Astrocyte (in vitro differentiated cells and primary cell): ENCODE measurements at regions not wholly inside any gene's neighbourhood (a gene's known extent, or its start where the extent isn't known, plus 50 kb on each side); places are given as distances from the start of the nearest gene placed in this dataset.

ENCODE experiments used
- DNase-seq: peaks from one replicate; pipeline ENCODE4 v3.0.0-alpha.2; 2010; ENCODE audit warnings: low read depth
- FAIRE-seq: peaks from 2 replicates; lab custom pipeline; 2011; peaks lifted over from hg19 to GRCh38; lab: Jason Lieb, UNC
- H2AFZ ChIP-seq: 2 replicates; pipeline ENCODE4 v1.6.0; 2012; ENCODE audit warnings: low read depth, low read length, inconsistent platforms
- H3K27ac ChIP-seq: 2 replicates; pipeline ENCODE4 v1.5.1; 2011; ENCODE audit warnings: low read depth, low read length, inconsistent platforms
- H3K27me3 ChIP-seq: 2 replicates; pipeline ENCODE4 v1.6.0; 2011; ENCODE audit warnings: low read length, inconsistent platforms; ENCODE audit not compliant: insufficient read depth
- H3K36me3 ChIP-seq: 2 replicates; pipeline ENCODE4 v1.5.1; 2011; ENCODE audit warnings: low read length, inconsistent platforms; ENCODE audit not compliant: insufficient read depth
- H3K4me1 ChIP-seq: 2 replicates; pipeline ENCODE4 v1.5.1; 2011; ENCODE audit warnings: low read length, inconsistent platforms; ENCODE audit not compliant: insufficient read depth
- H3K4me2 ChIP-seq: 2 replicates; pipeline ENCODE4 v1.6.0; 2012; ENCODE audit warnings: low read length, inconsistent platforms
- H3K4me3 ChIP-seq: 2 replicates; pipeline ENCODE4 v1.5.1; 2011; ENCODE audit warnings: low read depth, mild to moderate bottlenecking, low read length, inconsistent platforms; ENCODE audit not compliant: insufficient read depth
- H3K79me2 ChIP-seq: 2 replicates; pipeline ENCODE4 v1.6.0; 2012; ENCODE audit warnings: mild to moderate bottlenecking, low read length, inconsistent platforms; ENCODE audit not compliant: insufficient read depth
- H3K9ac ChIP-seq: 2 replicates; pipeline ENCODE4 v1.6.0; 2012; ENCODE audit warnings: mild to moderate bottlenecking, low read length, inconsistent platforms
- H3K9me3 ChIP-seq: 2 replicates; pipeline ENCODE4 v1.5.1; 2012; ENCODE audit warnings: low read depth, mild to moderate bottlenecking, low read length, inconsistent platforms; ENCODE audit not compliant: insufficient read depth
- H4K20me1 ChIP-seq: 2 replicates; pipeline ENCODE4 v1.6.0; 2012; ENCODE audit warnings: low read length, inconsistent platforms; ENCODE audit not compliant: insufficient read depth
- H3K27ac Mint-ChIP-seq: one replicate; pipeline ENCODE4 v1.8.0; 2021; ENCODE audit warnings: mild to moderate bottlenecking, mixed read lengths; ENCODE audit not compliant: unreplicated experiment
- H3K27me3 Mint-ChIP-seq: one replicate; pipeline ENCODE4 v1.8.0; 2021; ENCODE audit warnings: low read depth, mixed read lengths; ENCODE audit not compliant: unreplicated experiment
- H3K36me3 Mint-ChIP-seq: one replicate; pipeline ENCODE4 v1.8.0; 2021; ENCODE audit warnings: low read depth, mixed read lengths; ENCODE audit not compliant: unreplicated experiment
- H3K4me1 Mint-ChIP-seq: one replicate; pipeline ENCODE4 v1.8.0; 2021; ENCODE audit warnings: low read depth, mixed read lengths; ENCODE audit not compliant: unreplicated experiment
- H3K4me3 Mint-ChIP-seq: one replicate; pipeline ENCODE4 v1.8.0; 2021; ENCODE audit warnings: mild to moderate bottlenecking, moderate library complexity, mixed read lengths; ENCODE audit not compliant: unreplicated experiment
- H3K9me3 Mint-ChIP-seq: one replicate; pipeline ENCODE4 v1.8.0; 2021; ENCODE audit warnings: mild to moderate bottlenecking, mixed read lengths; ENCODE audit not compliant: unreplicated experiment
- CTCF ChIP-seq: IDR thresholded peaks from 2 replicates; pipeline ENCODE4 v1.5.1; 2011; ENCODE audit warnings: low read depth, mild to moderate bottlenecking, inconsistent platforms, low read length, moderate library complexity; ENCODE audit not compliant: insufficient read depth
- EZH2 ChIP-seq: IDR thresholded peaks from 2 replicates; pipeline ENCODE4 v1.6.1; 2012; ENCODE audit warnings: mild to moderate bottlenecking, low read length, inconsistent platforms; ENCODE audit not compliant: insufficient read depth

DNA sequence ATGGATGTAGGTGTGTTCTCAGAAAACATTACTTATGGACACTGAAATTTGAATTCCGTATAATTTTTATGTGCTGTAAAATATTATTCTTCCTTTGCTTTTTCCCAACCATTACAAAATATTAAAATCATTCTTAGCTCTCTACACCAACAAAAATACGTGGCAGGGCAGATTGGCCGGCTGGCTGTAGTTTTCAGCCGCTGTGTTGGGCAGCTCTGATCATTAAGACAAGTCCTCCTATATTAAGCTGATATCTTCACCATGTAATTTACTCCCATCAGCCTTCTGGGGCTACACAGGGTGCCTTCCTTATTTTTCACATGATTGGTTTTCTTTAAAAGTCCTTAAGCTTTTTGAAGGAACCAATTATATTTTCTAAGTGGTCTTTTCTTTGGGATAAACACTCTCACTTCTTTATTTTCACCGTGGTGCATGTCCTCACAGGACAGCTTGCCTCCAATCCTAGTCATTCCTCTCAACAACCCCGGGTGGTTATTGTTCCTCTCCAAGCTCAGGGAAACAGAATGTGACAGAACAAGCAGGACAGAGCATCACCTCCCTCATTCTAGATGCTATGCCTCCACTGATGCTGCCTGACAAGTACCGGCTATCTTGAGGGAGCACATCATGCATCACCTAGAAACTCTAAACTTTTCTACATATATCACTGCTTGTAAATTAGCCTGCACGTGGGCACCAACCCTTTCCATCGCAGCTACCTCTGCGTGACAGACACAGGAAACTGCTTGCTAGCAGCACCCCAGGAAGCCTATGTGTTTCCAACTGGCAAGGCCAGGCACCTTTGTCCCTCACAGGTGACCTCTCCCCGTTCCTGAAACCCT lies 362.3 kb downstream of the MYCN start:
- Histone ChIP-seq H3K27me3 (no peaks in the 10 kb centered on the region), H3K4me3 (no peak overlapping the region), H3K36me3 (no peaks in the 10 kb centered on the region), H2AFZ (no peak overlapping the region), H3K4me1 (no peaks in the 10 kb centered on the region), H4K20me1 (no peaks in the 10 kb centered on the region), H3K9ac (no peak overlapping the region), H3K9me3 (peaks cover 4% of the 10 kb centered on the region), H3K27ac (no peak overlapping the region), H3K79me2 (no peaks in the 10 kb centered on the region), H3K4me2 (no peak overlapping the region)
- FAIRE-seq: no peak
- no peak overlapping the region for H3K4me3 Mint-ChIP-seq
- no peak for TF ChIP-seq CTCF
- no peak for TF ChIP-seq EZH2
- H3K9me3 Mint-ChIP-seq: no peaks in the 10 kb centered on the region
- DNase-seq: no peak
- peaks cover 8% of the 10 kb centered on the region for H3K27me3 Mint-ChIP-seq
- no peaks in the 10 kb centered on the region for H3K36me3 Mint-ChIP-seq
- no peaks in the 10 kb centered on the region for H3K4me1 Mint-ChIP-seq
- no peak overlapping the region for H3K27ac Mint-ChIP-seq

GRCh38 chr2:16301961-16302360 lies 361.6 kb downstream of the MYCN start:
- H3K36me3 ChIP-seq: no peaks in the 10 kb centered on the region
- no peaks in the 10 kb centered on the region for H3K79me2 ChIP-seq
- no peak overlapping the region for H3K27ac ChIP-seq
- H3K27me3 ChIP-seq: no peaks in the 10 kb centered on the region
- H3K4me1 Mint-ChIP-seq: no peaks in the 10 kb centered on the region
- no peak overlapping the region for H2AFZ ChIP-seq
- no peaks in the 10 kb centered on the region for H4K20me1 ChIP-seq
- no peak for FAIRE-seq
- no peak for TF ChIP-seq EZH2
- no peak for TF ChIP-seq CTCF
- H3K9ac ChIP-seq: no peak overlapping the region
- no peak overlapping the region for H3K4me3 ChIP-seq
- peaks cover 4% of the 10 kb centered on the region for H3K9me3 ChIP-seq
- H3K27ac Mint-ChIP-seq: no peak overlapping the region
- no peaks in the 10 kb centered on the region for H3K4me1 ChIP-seq
- H3K27me3 Mint-ChIP-seq: peaks cover 8% of the 10 kb centered on the region
- H3K4me3 Mint-ChIP-seq: no peak overlapping the region
- H3K9me3 Mint-ChIP-seq: no peaks in the 10 kb centered on the region
- no peak for DNase-seq
- no peak overlapping the region for H3K4me2 ChIP-seq
- H3K36me3 Mint-ChIP-seq: no peaks in the 10 kb centered on the region

DNA sequence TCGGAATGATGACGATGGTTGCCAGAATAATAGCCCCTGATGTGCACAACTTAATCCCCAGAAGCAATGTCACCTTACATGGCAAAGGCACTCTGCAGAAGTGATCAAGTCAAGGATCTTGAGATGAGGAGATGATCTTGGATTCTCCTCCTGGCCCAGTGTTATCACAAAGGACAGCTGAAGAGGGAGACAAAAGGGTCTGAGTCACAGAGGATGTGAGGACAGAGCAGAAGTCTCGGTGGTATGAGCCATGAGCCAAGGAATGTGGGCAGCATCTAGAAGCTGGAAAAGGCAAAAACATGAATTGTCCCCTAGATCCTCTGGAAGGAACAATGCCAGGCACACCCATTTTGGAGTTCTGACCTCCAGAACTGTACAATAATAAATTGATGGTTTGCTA lies 358.5 kb downstream of the MYCN start:
- Histone ChIP-seq H3K79me2 (no peaks in the 10 kb centered on the region), H2AFZ (no peak overlapping the region), H3K4me1 (no peaks in the 10 kb centered on the region), H3K27me3 (no peaks in the 10 kb centered on the region), H3K9ac (no peak overlapping the region), H4K20me1 (no peaks in the 10 kb centered on the region), H3K36me3 (no peaks in the 10 kb centered on the region), H3K4me2 (no peak overlapping the region), H3K27ac (no peak overlapping the region), H3K4me3 (no peak overlapping the region), H3K9me3 (peaks cover 7% of the 10 kb centered on the region)
- Mint-ChIP-seq H3K4me1 (no peaks in the 10 kb centered on the region), H3K9me3 (no peaks in the 10 kb centered on the region), H3K36me3 (no peaks in the 10 kb centered on the region), H3K27me3 (peaks cover 5% of the 10 kb centered on the region), H3K4me3 (no peak overlapping the region), H3K27ac (no peak overlapping the region)
- TF ChIP-seq CTCF: no peak
- TF ChIP-seq EZH2: no peak
- DNase-seq (no peak), FAIRE-seq (no peak)
